GM20000 (cell line): ENCODE measurements at regions not wholly inside any gene's neighbourhood (a gene's known extent, or its start where the extent isn't known, plus 50 kb on each side); places are given as distances from the start of the nearest gene placed in this dataset.
"Not testable (repeated sequence)": the region's sequence is repeated elsewhere in the genome, so short reads cannot be mapped to it uniquely, and the experiment has no call there.

Experiments
- DNase-seq: peaks from one replicate; pipeline ENCODE4 v3.0.0; 2012; ENCODE audit warnings: low spot score
- CTCF ChIP-seq: IDR thresholded peaks from 2 replicates; pipeline ENCODE4 v1.5.1; 2012; ENCODE audit warnings: mild to moderate bottlenecking, control low read depth; ENCODE audit errors: extremely low read depth, missing control alignments

GRCh38 chr4:149910177-149910576 is 94.5 kb upstream of the IQCM start:
- DNase-seq = no peak
- no peak for TF ChIP-seq CTCF

- TF ChIP-seq CTCF = no peak
- DNase-seq = no peak
Measured at GRCh38 chr4:149910604-149911350, 95.1 kb upstream of the IQCM start.

GRCh38 chr4:149911354-149911753 is 95.7 kb upstream of the IQCM start:
- no peak for TF ChIP-seq CTCF
- DNase-seq = no peak

GRCh38 chr4:149912000-149912399 is 96.4 kb upstream of the IQCM start:
- DNase-seq = no peak
- TF ChIP-seq CTCF = no peak

- DNase-seq = peak; percentile 28
- TF ChIP-seq CTCF = peak; percentile 68
Measured at GRCh38 chr4:149914119-149915115, 98.8 kb upstream of the IQCM start.

- not testable (repeated sequence) for DNase-seq
Measured at GRCh38 chr4:149915735-149916134, 100.1 kb upstream of the IQCM start.

- DNase-seq = no peak
- TF ChIP-seq CTCF = no peak
Measured at GRCh38 chr4:149923736-149924135, 108.1 kb upstream of the IQCM start.
